Limb (tissue), 2 donors: ENCODE measurements at regions not wholly inside any gene's neighbourhood (a gene's known extent, or its start where the extent isn't known, plus 50 kb on each side); places are given as distances from the start of the nearest gene placed in this dataset.

ENCODE experiments used
- DNase-seq, 2 donors: peaks; one replicate each; pipeline ENCODE4 v3.0.0-alpha.2; 2016; ENCODE audit errors: extremely low spot score in 2 of 2

DNA sequence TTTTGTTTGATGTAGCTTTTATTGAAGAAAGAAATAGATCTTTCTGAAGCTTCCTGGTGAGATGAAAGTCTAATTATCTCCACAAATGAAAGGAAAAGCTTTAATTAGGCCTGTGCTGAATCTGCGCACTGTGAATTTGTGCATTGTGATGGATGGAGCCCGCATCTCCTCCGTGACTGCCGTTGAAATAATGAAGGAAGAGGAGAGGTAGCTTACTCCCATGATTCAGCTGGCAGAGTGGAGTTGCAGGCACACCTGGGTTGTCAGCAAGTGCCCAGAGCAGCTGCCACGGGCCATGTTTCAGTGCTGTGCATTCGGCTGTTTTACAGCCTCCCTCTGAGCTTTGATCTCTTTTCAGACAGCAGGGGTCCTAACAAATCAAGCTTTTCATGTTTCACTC, 735.3 kb upstream of the TENM3 start:
- no peak for DNase-seq

DNA sequence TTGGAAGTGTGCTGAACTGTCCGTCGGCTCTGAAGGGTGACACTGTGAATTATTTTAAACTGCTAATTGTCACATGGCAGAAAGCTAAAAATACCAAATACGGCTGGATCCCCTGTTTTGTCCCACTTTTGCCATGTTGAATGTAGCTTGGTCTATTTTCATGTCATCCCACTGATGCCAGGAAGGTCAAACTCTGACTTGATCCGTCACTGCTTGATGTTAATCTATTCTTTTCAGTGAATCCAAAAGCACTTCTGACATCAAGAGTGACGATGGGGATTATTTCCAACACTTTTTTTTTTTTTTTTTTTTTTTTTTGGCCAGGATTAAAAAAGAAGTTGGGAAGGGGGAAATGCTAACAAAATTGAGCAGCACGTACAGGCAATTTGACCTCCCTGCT, 734.6 kb upstream of the TENM3 start:
- DNase-seq, result no peak

DNA sequence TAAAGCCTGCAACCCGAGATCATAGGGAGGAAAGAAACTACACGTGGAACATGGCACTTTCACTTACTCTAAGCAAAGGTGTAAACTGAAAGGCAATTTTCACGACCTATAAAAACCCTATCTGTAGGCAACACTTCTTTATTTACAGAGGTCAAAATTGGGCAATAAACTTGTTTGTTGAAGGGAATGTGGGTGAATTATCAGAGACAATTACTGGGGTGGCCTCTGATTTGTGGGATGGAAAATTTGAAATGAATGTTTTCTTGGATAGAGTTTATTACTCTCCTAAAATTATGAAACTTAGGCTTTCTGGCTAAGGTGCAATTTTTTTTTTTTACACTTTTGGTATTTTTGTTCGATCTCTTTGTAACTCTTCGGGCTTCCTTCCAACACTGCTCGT, 734.1 kb upstream of the TENM3 start:
- DNase-seq, result no peak

DNA sequence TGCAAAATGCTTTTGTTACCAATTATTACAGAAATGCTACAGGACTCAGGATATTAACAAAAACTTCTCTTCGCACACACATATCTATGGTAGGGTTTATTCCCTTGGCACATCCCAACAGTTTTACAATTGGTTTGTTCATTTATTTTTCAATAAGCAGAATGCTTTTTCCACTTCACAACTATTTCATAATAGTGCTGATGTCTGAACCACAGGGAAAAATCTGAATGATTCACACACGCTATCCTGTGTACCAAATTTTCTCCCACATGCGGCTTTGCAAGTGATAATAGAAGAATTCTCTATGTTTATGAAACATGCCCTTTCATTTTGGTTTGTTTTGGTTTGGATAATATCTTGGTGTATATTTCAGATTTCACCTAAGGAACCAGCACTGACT, 725.7 kb upstream of the TENM3 start:
- no peak for DNase-seq

DNA sequence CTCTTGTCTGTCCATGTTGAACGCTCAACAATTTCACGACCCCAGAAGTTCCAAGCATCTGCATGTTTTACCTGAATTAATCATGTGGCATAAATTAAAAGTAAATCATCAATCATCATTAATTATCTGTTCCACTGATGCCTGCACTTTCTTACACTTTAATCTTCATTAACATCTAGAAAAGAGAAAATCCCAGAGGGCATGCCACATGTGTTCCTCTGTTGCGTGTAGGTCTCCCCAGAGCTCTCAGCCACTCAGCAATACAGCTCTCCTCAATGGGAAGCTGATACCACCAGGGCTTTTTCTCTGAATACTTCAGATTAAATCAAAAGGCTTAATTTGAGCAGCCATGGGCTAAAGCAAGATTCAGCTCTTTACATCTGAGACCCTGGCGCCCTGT, 722.4 kb upstream of the TENM3 start:
- no peak for DNase-seq

DNA sequence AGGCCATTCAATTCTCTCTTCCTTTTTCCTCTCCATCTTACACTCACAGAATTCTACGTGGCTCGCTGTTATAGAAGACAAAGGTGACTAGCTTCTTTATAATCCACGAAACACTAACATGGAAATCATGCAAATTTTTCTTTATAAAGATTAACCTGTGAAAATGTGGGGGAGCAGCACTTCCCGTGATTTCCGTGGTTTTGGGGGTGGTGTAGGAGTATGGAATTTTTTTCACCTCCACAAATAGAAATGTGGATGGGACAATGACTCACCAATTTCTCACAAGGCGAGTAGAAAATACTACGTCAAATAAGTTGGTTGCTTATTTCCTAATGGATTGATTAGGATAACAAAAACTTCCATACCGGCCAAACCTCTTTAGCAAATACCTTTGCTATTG, 719.2 kb upstream of the TENM3 start:
- DNase-seq, result no peak

DNA sequence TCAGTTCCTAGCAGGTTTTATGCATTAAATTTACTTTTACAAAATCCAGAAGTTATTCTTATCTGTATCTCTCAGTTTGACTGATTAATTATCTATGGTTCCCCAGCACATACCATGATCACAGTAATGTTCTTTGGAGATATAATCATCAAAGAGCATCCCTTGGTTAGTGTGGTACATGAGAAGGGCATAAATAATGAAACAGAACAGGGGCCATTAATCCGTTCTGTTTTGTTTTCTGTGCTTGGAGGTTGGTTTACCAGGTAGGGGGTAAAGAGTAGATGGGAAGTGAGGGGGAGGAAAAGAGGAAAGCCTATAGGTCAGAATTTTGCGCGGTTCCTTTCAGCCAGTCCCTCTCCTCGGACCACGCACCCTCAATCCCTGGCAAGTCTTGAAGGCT, 718.7 kb upstream of the TENM3 start:
- DNase-seq, result no peak

DNA sequence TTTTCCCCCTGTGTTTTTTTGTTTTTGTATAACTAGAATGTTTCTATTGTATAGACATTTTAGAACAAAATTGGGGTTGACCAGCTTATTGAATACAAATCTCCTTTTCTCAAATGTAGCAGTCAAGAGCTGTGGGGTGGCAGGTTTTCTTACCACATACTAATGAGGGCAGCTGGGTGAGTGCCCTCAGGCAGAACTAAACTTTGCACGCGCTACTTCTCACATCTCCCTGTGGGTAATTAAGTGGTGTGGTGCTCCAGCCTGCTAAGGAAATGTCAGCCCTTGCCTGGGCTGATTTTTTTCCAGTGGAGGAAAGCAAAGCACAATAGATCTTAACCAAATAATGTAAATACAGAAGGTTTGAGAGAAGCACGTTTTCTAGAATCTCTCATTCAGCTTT, 717.6 kb upstream of the TENM3 start:
- no peak for DNase-seq

DNA sequence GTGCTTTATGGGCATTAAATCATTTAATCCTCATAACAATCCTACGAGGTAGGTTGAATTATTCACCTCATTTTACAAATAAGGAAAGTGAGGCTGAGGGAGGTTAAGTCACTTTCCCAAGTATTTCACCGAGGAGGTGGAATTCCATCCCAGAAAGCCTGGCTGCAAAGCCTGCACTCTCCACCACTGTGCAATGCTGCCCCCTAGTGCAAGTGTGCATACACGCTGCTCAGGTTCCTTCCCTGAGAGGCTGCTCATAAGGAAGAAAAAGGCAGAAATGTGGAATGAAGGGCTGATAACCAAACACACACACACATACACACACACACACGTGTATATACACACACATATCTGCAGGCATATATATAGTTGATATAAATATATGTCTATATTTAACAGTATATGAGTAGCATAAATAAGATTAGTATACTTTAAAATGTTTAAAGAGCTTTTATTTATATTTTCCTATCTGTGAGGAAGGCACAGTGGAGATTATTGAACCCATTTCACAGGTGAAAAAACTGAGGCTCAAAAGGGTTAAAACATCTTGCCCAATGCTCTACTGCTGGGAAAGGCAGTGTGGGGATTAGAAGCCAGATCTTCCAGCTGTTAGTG, 714.5 kb upstream of the TENM3 start:
- DNase-seq, result peak; percentile 41 to 80

DNA sequence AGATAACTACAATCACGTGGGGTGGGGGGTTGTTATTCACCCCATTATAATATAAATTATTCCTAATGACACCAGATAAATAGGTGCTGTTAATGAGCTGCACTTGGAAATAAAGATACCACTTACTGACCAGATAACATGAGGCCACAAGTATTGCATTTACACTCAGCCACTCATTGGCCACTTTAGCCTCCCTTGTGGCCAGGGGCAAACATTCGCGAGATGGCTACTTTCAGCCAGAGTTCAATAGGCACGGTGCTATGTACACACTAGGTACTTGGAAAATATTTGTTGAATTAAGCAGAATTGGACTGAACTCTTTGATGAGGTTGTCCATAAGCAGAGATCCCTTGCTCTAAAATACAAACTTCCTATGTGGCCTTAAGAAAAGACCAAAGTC, 713.7 kb upstream of the TENM3 start:
- DNase-seq, result no peak

DNA sequence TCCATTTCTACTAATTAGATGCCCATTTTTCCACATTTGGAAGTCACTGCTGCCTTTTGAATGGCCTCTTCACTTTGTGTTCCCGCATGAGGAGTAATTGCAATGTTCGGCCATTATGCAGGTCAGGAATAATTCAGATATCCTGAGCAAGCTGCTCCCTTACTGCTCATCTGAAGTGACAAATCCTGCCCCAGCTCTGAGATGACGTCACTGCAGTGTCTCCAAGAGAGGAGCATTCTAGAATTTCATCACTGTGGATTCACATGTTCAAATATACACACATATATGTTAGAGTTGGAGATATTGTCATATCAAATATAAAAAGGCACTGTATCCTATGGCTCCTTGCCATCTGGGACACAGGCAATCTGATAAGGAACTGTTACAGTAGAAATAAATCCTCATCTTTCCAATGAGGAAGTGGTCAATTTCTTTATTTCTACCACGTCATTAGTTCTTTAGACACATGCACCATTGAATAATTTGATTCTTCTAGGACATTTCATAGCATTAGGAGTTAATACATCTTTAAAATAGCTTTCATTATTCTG, 706.9 kb upstream of the TENM3 start:
- DNase-seq, result no peak

DNA sequence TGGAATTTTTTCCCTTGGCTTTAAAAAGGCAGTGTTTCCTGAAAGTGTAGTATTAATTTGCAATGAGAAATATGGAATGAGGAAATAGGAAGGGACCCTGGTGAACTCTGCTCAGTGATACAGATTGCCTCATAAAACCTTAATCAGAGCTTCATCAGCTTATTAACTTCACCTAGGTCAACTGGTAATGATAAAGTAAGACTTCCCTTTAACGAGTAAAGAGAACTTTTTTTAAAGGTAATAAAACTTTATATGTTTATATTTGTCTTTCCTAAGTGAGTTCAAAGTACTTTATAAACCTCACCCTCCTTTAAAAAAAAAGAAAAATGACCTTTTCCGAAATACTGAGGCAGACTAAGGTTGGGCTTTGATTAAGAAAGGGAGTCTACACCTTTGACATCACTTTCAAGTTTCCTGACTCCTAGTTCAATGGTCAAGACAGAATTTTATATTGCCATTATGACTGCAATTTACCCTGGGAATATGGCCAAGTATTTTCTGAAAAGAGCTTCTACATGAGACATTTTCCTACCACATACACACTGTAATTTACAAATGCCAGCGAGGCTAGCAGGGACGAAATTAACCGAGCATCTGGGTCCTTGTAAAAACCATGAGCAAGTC, 706.3 kb upstream of the TENM3 start:
- no peak for DNase-seq

DNA sequence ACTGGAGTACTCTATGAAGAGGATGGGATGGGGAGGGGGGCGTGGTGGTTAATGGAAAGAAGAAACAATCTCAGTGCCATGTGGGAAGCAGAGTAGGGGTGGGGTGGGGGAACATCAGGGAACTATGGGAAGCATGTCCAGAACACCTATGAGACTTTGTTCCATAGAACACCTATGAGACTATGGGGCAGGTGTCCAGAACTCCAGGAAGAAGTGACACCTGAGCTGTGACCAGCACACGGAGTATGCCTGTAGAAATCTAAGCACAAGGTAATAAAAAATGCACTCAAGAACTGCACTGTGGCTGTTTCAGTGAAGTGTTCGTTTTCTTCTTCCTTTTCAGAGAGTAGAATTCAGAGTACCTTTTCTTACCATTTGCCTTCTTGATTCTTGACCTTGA, 704.8 kb upstream of the TENM3 start:
- DNase-seq, result no peak

DNA sequence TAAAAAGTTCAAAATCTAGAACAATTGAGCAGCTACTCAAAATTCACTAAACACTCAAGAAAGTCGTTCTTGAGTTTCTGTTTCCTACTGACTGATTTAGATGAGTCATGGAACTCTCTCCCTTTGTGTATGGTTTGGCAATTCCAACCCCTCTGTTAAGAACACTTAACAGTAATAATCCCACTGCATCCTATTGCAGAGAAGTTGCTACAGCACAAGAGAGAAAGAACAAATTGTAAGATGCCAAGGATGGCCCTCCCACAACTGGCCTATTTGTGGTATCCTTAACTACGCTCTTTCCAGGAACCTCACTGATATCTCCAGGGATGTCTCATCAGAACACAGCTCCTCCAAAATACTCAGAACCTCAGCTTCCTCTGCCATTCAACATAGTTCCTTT, 701.8 kb upstream of the TENM3 start:
- no peak for DNase-seq

DNA sequence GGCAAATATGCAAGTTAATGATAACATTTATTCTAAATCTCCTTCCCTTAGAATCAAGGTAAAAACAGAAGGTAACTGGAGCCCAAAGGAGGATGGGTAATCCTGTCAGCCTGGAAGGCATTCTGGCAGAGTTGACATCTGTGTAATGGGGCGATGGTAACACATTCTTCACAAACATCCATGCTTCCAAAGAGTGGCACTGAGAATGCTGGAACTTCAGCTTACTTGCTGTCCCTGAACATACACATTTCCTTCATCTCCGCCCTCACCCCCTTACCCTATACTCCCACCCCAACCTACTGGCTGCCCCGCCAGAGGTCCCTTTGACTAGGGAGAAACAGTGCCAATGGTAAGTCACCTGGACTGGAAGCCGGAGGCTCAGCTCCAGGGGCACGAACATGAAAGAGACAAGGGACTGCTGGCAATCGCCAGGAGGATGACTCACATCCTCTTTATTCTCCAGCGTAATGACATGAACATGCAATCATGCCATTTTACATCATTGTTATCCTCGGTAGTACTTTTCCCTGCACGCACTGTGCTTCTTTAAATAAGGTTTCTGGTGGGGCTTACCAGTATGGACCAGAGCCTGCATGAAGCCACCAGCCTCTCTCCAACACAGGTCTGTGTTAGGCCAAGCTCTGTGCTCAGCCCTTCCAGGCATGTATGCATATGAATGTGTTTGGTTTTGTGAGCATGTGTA, 694.2 kb upstream of the TENM3 start:
- no peak for DNase-seq

DNA sequence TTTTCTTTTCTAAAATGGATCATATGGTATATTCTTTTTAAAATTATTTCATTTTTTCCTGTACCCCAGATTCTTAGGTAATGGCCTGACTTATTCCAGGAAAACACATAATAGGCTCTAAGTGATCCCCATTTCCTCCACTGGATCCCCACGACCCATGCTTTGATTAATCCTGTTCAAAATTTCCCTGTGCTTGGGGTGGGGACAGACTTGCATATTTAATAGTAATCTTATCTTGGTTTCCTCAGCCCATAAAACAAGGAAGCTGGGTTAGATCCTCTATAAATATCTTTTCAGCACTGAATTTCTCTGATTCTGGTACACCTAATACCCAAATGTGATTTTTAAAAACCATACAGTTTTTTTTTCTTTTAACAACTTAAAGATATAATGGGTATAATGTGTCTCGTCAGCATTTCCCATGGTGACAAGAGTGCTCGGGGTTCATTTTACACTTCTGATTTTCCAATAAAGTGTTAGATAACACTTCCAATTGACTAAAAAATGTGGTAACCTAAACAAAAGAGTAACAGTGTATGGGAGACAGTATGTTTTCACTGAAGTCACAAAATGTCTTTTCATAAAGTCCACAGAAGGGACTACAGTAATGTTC, 693.5 kb upstream of the TENM3 start:
- DNase-seq, result no peak

DNA sequence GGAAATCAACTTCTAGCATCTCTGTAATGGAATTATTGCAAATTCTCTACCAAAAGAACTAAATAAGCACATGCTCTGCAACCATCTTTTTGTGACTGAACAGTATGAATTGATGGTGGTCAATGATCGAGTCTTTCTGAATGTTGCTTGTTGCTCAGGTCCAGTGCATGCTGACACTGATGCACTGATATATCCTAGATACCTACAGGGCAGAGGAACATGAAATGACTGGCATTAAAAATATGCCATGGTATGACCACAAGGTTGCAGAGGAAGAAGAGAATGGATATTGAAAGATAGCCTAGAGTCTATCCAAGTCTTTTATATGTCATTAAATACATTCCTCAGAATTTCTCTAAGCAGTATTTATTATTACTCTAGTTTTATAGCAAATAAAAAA, 692.8 kb upstream of the TENM3 start:
- DNase-seq, result no peak

DNA sequence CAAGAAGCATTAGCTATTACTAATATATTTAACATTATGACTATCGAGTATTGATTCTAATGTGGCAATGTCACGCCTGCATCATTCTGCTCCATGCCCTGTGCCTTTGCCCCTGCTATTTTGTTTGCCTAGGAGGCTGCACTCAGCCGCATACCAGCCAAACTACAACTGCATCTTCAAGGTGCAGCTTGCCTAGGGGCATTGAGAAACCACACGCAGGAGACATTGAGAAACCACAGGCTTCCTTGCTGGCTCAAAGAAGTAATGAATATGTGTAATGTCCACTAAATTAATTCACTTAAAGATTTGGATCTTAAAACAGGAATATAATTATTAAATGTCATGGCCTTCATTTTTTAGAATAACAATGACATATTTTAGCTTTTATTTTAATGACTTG, 683.6 kb upstream of the TENM3 start:
- no peak for DNase-seq

DNA sequence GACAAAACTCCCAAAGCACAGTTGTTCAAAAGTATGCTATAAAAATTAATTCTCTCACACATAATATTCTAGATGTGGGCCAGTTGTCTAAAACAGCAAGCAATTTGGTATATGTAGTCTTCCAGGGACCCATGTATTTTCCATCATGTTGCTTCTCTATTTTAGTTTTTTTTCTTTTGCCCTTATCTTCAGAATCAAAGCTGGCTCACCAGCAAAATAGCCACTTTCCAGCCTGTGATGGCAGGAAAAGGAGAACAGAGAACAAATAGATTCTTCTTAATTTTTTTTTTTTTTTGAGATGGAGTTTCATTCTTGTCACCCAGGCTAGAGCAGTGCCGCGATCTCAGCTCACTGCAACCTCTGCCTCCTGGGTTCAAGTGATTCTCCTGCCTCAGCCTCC, 680.8 kb upstream of the TENM3 start:
- no peak for DNase-seq

DNA sequence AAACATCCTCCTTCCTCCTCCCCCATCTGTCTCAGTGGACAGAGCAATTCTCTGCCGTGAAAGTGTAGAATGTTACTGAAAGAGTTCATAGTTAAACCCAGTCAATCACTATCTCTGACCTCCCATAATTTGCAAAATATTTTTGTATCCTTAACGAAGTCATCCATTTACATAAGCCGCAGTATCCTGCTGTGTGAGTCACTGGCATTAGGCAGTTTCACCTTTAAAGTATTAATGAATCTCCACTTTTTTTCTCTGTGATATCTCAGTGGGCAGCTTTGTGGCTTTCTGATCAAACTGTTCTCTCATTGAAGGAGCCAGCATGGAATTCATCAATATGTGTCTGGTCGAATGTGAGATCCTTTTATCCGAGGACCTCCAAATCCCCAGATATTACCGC, 678.6 kb upstream of the TENM3 start:
- DNase-seq, result no peak

DNA sequence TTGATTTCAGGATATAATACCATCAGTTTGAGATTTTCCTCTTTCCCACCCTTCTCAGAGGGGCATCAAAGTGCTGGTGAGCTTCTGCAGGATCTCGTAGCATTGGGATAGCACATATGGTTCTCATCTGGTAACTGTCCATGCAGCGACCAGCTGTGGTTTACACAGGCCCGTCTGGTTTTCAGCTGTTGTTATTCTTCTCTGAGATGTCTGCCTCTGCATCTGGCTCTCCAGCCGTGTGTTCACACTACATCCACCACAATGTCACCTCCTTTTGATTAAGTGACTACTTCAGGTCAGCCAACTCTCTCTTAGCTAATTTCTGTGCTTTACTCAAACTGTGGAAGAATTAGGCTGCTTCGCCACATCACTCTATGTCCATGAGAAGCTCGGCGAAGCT, 676.7 kb upstream of the TENM3 start:
- DNase-seq, result peak; percentile 50 to 85

DNA sequence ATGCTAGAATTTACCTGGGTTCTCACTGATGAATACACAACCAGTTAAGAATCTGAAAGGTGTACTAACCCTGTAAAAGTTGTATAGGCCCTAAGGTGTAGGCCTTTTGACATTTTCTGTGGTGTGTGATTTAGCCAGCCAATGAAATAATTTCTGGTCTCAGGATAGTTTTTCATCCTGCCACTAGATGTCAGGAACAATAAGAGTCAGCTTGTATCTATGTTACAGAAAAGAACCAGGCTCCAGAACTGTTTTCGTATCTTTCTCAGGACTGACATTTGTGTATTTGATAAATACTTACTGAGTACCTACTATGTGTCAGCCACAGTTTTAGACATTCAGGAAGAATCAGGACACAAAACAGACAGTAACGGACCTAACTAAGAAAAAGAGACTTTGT, 673.6 kb upstream of the TENM3 start:
- DNase-seq, result peak in 1 of 2 donors; percentile 47

DNA sequence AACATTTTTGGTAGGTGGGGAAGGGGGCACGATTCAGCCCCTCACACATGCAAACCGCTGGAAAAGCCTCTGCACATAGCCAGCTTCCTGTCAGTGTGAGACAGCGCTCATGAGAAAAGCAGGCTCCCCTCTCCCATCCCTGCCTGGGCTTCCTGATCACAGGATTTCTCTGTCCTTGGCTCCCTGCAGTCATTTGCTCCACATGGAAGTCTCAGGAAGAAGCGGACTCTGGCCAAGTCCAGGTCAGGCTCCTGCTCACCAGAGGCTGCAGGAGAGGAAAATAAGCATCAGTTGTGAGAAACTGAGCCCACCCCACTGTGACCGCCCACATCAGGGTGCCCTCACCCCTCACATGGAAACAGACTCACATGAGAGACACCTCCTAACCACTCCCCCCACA, 664.3 kb upstream of the TENM3 start:
- no peak for DNase-seq
